ENCODE measurements at regions not wholly inside any gene's neighbourhood (a gene's known extent, or its start where the extent isn't known, plus 50 kb on each side); places are given as distances from the start of the nearest gene placed in this dataset.
"Not testable (repeated sequence)": the region's sequence is repeated elsewhere in the genome, so short reads cannot be mapped to it uniquely, and the experiment has no call there.

DNA sequence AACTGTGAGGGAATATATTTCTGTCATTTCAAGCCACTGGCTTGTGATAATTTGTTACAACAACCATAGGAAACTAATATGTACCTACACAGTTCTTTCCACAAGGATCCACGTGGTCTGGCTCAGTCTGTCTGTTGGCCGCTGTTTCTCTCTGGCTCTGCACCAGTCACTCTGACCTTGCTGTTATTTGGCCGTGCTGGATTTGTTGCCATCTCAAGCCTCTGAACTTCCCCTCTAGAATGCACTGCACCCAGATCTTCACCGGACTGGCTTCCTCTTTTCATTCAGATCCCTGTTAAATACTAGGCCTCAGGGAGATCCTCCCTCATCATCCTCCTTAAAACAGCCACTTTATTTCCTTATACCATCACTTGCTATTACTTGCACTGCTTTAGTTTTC, 446.8 kb downstream of the TFAP2B start:
- DNase-seq = no peak

DNA sequence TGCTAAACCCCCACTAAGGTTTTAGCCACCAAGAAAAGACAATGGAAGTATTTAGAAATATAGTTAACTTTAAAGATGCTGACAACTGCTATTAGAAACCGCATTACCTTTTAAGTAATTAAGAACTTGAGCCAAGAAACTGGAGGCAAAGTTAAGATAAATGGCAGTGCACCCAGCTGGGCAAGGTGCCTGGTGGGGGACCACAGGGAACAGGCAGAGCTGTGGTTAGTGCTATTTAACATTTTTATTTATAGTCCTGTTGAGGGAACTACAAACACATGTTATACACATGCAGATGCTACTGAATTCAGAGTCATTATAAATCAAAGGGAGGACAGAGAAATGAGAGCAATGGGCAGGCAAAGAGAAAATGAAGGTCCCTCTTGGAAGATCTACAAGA, 447.9 kb downstream of the TFAP2B start:
- no peak for DNase-seq

DNA sequence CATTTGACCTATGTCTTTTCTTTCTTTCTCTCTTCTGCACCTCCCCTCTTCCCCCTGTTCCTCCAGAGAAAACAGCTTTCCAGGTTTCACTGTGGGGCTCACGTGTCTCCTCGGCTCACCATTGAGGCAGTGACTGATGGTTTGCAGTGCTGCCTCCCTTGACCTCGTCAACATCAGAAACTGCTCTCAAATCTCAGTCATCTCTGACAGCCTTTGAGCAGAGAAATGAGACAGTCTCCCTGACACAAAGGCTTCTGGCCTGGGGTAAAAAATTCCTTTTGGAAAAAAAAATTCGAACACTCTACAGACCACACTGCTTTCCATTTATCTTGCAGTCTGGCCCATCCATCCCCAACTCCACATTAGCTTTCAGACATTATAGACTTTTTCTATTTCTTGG, 450.0 kb downstream of the TFAP2B start:
- DNase-seq = no peak

DNA sequence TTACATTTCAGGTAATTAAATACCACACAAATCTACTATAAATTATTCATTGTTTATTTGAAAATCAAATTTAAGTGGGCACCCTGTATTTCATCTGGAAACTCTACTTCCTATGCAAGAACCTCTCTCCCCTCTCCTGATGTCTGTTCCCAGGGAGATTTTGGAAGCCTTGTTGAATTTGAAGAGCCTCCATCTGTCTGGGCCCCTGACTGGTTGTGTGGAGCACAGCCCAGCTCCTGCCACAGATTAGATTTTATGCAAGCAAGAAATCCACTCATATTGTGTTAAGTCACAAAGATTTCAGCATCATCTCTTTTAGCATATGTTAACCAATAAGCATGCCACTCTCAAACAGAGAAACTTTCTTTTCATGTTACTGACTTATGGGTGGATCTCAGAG, 451.2 kb downstream of the TFAP2B start:
- DNase-seq = no peak

DNA sequence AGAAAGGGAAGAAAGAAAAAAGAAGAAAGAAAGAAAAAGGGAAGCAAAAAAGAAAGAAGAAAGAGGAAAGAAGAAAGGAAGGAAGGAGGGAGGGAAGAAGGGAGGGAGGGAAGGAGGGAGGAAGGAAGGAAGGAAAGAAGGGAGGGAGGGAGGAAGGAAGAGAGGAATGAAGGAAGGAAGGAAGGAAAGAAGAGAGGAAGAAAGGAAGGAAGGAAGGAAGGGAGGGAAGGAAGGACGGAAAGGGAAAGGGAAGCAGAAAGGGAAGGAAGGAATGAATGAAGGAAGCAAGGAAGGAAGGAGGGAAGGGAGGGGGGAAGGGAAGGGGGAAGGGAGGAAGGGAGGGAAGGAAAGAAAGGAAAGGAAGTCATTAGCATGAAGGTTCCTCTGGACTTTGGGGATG, 452.9 kb downstream of the TFAP2B start:
- no peak for DNase-seq

DNA sequence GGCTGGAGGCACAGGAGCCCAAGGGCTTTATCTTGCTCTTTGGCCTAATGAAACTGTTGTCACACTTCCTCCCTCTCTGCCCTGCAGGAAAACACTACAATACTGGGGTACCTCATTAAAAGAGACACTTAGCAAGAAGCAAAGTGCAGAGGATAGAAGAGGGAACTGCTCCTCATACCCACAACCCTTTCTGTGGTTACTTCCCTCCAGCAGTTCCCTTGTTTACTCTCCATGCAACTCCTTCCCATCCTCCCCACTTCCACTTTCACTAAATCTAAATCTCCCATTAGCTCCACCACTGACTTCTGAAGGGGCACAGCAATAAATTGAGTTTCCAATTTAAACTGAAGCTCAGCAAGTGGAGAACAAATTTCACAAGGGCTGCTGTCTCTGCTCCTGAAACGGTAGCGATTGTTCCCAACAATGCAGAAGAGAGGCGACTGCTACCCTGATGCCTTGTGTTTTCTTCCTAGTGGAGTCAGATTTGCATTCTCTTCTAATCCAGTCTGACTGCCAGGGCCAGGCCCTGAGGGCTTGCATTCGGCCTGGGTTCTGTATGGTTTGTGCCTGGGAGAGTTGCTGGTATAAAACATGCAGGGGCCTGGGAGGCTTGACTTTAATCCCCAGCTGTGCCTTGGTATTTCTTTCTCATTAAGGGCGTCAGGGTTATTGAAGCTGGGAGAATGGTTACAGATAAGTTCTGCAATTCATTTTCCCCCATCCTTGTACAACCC, 454.7 kb downstream of the TFAP2B start:
- no peak for DNase-seq

DNA sequence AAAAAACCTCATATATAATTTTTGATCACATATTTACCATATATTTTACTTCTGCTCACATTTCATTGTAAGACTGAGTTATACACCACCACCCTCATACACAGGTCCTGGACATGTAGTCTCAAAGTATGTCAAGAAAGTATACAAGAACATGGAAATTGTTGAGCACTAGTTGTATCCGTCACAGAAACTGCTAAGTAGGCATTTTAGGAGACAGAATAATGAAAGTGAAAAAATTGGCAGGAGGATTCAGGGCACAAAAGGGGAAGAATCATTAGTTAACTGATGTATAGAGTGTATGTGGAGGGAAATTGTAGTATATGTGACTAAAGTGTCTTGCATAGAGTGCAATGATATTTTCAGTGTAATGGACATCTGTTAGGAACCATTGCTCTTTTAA, 458.8 kb downstream of the TFAP2B start:
- DNase-seq = no peak

DNA sequence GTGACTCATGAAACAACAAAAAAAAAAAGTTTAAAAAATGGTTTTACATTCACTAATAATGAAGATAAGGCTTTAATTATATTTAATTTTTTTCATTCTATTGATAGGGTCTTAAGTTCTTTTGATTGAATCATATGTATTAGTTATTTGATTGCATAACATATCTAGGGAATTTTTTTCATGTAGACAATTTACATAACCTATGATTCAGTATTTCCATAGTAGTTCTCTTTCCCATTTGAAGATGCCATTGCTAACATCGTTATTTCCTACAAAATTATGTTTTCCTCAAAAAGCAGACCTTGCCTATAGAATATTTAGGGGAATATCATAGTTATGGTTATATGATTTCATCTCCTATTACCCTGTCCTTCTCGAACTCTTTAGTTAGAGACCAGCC, 463.4 kb downstream of the TFAP2B start:
- no peak for DNase-seq

DNA sequence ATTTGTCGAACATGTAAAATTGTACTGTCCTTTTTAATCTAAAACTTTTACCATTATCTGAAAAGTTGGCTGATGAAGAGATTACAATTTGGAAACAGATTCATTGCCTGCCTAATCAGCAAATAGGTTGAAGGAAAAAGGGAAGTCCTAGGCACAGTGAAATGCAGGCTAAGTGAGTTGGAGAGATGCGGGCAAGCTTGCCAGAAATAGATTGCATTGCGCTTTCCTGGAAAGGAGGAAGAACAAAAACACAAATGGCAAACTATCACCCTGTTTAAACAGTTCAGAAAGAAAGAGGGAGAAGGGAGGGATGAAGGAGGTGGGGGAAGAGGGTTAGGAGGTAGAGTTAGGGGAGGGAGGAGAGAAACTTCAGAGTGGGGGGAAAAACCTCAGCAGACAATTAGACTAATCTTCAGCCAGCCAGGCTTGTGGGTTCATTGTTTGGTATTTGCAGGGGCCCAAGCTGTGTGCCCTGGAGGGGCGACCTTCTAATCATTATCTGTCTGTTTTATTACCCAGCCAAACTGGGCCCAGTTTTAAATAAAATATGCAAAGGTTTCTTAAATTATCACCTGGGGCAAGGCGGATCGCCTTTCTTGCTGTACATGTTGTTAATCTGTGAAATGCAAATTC, 465.2 kb downstream of the TFAP2B start:
- DNase-seq = no peak

DNA sequence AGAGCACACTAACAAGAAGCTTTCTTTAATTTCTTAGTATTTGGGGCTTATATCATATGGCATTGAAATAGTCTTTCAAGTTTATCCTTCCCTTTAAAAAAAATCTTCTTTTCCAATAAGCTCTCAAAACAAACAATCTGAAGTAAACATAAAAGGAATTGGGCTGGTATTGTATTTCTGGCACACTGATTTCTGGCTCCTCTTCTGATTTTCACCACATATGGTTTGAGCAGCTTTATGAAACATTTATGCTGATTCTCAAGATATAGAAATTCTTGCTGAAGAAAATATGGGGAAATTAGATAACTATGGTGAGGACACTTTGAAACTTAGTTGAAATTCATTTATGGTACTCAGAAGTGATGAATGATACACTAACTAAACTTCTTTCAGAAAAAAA, 467.2 kb downstream of the TFAP2B start:
- no peak for DNase-seq

DNA sequence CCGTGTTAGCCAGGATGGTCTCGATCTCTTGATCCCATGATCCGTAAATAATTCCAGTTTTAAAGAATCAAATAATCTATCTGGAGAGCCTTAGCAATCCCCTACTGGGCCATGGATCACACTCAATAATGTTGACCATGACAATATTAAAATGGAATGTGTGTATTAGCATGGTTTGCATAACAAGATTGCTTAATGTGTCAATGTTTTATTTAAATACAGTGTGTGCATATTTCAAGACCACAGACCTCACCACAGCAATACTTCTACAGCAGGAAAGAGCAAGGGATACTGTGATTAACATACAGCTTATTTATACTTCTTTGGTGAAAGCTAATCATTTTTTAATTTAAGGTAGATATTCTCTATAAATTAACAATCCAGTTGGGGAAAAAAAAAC, 470.4 kb downstream of the TFAP2B start:
- no peak for DNase-seq

DNA sequence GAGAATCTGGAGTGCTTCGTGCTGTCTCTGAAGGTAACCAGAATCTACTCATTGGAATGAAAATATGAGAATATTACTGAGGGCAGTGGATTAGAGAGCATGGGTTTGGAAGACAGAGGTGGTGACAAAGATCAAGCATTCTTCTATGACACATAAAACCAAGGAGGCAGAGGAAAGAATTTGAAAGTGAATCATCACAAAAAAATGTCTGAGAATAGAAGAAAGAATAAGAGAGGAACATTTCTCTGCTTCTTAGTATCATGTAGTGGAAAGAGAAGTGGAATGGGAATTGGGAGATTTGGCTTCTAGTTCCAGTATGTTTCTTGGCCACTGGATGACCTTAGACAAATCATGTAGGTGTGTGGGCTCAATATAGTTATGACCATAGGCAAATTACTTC, 474.0 kb downstream of the TFAP2B start:
- DNase-seq = no peak

DNA sequence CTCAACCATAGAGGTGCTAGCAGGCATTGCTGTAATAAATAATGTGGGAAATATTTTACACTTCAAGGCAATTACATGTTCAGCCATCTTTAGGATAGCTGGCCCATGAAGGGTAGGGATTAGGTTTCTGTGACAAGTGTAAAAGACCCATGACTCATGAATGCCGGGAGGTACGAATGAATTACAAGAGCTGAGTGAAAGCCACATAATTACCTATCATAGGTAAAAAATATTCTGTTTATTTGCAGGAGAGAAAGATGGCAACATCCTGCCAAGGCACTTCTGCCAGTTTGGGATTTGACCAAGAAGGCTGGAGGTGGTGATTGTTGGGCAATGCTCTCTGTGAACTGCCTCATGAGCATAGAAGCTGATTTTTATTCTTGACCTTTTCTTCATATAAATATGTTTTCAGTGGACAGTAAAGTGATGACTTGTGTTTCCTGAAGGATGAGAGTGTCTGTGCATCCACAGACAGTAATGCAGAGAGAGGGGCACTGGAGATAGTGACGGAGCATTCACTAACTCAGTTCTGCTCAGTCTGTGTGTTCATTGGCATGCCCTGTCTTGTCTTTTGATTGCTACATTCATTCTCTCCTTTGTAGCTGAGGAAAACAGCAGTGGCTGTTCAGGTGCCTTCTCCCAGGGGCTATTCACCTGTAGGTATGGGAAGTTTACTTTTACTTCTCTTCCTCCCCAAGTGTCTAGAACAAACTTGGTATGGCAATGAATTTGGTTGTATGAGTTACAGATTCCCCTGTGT, 481.1 kb downstream of the TFAP2B start:
- no peak for DNase-seq

DNA sequence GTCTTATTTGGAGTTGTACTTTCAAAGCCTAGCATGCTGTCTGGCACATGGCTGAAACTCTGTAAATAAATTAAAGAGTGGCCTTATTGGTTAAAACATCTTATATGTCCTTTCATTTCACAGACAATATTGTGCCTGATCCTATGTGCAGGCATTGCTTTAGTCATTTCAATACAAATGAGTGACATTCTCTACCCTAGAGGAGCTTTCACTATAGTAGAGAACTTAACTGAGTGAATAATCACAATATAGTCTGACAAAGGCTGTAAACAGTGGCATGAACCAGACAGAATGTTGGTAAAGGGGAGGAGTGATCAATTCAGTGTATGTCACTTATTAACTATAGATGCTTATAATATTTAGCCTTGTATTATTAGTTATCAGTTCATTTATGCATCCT, 481.8 kb downstream of the TFAP2B start:
- DNase-seq = no peak

DNA sequence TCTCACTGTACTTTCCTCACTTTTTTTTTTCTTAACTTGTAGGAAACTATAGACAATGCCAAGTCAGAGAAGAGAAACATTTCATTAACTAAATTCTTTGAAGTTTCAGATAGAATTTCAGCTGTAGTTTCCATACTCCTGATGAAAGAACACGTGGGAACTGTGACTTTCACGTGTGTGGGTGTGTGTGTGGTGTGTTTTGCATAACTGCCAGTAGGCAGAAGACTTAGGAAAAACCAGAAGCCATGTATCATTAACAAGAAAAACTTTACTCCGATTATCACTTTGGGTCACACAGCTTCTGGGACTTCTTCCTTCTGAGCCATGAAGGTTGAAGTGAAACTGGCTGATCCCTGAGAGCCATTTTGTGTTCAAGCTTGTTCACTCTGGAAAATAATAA, 483.3 kb downstream of the TFAP2B start:
- DNase-seq = no peak

DNA sequence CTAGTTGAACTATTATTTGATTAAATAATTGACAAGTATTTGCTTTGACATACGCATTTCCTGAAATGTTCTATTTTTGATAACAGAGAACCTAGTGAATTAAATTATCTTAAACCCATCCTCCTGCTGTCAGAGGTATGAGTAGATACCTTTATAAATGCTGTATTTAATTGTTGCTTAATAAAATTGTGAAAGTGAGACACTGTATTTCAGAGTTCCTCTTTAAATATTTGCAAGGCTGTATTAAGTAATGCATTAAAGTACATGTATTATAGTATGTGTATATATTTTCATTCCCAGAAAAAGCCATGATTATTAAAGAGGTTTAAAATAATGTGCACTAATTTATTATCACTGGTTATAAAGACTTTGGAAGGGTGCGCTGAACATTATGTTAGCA, 483.8 kb downstream of the TFAP2B start:
- DNase-seq = no peak

DNA sequence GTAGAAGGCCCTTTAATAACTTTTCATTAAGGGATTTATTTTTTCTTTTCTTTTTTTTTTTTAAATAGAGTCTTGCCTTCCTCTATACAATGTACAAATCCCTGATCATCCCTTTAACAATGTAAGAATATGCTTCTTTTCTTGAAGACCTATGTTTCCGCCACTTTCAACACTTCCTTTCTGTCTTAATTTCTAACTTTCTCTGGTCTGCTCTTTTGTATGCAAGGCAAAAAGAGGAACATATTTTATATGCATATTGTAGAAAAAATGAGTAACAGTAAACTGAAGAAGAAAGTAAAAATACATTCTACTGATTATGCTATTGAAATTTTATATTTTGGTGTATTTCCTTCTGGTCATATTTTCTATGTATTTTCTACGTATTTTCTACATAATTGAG, 484.7 kb downstream of the TFAP2B start:
- no peak for DNase-seq

DNA sequence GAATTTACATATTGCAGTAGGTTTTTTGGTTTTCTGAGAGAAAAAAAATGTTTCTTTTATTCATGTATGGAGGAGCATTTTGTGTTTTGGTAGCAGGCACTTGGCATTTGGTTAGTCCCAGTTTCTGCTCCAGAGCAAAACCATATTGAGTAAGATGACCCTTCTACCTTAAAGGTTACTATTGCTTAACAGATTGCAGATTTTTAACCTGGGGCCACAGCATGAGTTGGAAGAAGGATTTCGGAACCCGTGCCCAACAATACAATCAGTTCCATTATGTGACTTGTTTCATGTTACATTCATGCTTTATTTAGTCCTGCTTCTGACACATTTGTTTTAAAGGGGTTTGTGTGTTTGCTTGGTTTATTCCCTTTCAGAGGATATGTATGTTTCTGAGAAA, 496.3 kb downstream of the TFAP2B start:
- no peak for DNase-seq

DNA sequence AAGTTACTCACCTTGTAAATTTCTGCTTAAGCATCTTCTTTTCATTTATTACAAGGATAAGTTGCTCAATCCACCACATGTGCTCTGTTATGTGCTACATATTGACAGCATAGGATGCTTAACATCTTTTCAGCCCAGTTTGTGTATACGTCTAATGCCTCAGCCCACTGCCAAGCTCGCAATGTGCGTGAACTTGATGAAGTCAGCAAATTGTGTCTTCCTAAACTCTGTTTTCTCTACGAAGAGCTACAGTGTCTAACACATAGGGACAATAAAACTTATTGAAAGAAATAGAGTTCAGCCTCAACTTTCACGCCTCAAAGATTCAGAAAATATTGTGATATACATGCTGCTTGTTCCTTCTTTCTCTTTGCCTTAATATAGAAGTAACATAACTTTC, 500.0 kb downstream of the TFAP2B start:
- no peak for DNase-seq

DNA sequence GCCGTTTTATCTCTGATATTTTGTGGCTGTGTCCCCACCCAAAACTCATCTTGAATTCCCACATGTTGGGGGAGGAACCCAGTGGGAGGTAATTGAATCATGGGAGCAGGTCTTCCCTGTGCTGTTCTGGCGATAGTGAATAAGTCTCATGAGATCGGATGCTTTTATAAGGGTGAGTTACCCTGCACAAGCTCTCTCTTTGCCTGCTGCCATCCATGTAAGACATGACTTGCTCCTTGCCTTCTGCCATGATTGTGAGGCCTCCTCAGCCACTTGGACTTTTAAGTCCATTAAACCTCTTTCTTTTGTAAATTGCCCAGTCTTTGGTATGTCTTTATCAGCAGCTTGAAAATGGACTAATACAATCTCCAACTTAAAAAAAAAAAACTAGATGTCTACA, 502.8 kb downstream of the TFAP2B start:
- not testable (repeated sequence) for DNase-seq

DNA sequence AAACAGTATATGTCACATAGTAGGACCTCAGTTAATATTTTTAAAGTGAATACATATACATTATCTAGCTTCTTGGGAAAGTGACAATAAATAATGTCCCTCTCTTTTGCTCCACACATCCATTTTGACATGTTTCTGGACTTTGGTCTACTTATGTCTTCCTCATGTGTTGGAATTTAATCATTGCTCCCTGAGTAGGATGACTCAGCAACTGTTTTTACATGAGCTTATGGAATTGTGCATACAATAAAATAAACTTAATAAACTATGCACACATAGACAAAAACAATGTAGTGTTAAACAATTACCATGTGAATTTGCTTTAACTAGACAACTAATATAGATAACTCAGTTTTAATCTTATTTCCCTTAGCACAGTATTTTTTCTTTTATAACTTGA, 503.8 kb downstream of the TFAP2B start:
- DNase-seq = no peak

DNA sequence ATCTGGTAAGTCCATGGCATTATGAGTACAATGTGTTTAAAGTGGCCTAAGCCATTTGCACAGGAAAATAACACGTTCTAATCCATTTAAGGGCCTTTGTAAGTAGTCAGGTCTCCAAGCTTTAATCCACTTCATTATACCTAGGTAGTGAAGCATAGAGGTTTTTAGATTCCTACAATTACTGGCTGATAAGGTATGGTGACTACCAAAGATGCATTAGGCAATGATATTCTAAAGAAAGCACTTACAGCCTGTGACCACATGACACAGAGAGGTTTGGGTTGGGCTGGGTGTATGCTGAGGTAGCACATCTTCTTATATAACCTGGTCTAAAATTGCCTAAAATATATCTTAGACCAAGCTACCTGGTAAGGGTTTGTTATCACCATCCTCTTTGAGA, 504.4 kb downstream of the TFAP2B start:
- no peak for DNase-seq

DNA sequence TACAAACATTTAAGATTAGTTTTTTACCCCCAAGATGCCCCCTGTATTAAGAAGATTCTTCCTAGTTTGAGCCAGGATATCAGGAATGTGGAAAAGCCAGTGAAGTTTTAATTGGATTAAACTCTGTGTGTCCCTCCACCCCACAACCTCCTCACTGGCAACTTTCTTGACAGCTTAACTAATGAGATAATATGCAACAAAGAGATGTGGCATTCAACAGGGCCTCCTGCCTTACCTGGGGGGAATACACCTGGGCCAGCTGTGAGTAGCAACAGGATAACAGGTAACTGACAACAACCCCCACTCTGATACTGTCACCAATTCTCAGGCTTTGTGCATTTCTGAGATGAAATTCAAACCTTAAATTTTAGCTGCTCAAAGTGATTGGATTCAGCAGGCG, 512.3 kb downstream of the TFAP2B start:
- no peak for DNase-seq

DNA sequence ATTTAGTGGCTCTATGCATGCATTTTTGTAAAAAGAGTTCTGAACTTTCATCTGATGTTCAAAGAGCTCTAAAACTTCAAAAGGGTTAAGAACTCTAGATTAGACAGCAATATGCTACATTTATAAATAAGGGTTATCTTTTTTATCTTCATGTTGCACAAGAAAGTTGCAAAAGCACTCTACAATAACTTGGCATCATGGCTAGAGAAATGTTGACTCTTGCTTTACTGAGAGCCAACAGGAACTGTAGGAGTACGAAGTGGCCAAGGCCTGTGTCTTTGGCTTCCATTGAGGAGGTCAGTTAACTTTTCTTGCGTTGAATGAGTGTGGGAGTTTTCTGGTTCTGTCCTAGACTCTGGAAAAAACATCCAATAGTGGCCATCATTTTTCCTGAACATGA, 516.9 kb downstream of the TFAP2B start:
- DNase-seq = no peak

Measured in NCI-H2081 treated with DMSO at 0.1 percent for 48 hours (cell line).